HCT116 (cell line): ENCODE measurements at regions not wholly inside any gene's neighbourhood (a gene's known extent, or its start where the extent isn't known, plus 50 kb on each side); places are given as distances from the start of the nearest gene placed in this dataset.

Experiments
- CEBPB ChIP-seq: IDR thresholded peaks from 2 replicates; pipeline ENCODE4 v1.6.1; 2012; ENCODE audit warnings: low read depth
- EZH2phosphoT487 ChIP-seq: fragments of 200-600 bp; IDR thresholded peaks from 2 replicates; pipeline ENCODE4 v1.6.1; 2018; ENCODE audit warnings: antibody characterized with exemption, borderline replicate concordance
- JUND ChIP-seq: IDR thresholded peaks from 2 replicates; pipeline ENCODE4 v1.6.1; 2012
- POLR2A ChIP-seq: IDR thresholded peaks from 2 replicates; pipeline ENCODE4 v1.7.0; 2011; ENCODE audit warnings: borderline replicate concordance; ENCODE audit not compliant: insufficient read depth, insufficient read length; ENCODE audit errors: extremely low read depth
- POLR2AphosphoS5 ChIP-seq: IDR thresholded peaks from 2 replicates; pipeline ENCODE4 v1.6.1; 2011; ENCODE audit warnings: mild to moderate bottlenecking, low read depth, low read length, moderate library complexity
- SIN3A ChIP-seq: IDR thresholded peaks from 2 replicates; pipeline ENCODE4 v1.6.1; 2012; ENCODE audit warnings: low read depth
- TF ChIP-seq, protein P1 (sequence below): IDR thresholded peaks from 2 replicates; pipeline ENCODE4 v1.6.1; 2012
- TF ChIP-seq, protein P2 (sequence below), 3 experiments: fragments of 200-600 bp in 1 of 3; sonication (generic) in 1 of 3; IDR thresholded peaks in 2 of 3; conservative IDR thresholded peaks in 1 of 3; 2 replicates each; pipeline ENCODE4 v1.5.1; 2012 to 2017; ENCODE audit warnings: low read depth in 2 of 3, low read length in 2 of 3, antibody characterized with exemption in 1 of 3, borderline replicate concordance in 1 of 3, control low read depth in 1 of 3, mild to moderate bottlenecking in 1 of 3, mixed read lengths in 1 of 3, mixed run types in 1 of 3, moderate library complexity in 1 of 3; ENCODE audit not compliant: insufficient read depth in 1 of 3
- TF ChIP-seq, protein P3 (sequence below): IDR thresholded peaks from 2 replicates; pipeline ENCODE4 v1.6.1; 2012; ENCODE audit warnings: low read depth

DNA sequence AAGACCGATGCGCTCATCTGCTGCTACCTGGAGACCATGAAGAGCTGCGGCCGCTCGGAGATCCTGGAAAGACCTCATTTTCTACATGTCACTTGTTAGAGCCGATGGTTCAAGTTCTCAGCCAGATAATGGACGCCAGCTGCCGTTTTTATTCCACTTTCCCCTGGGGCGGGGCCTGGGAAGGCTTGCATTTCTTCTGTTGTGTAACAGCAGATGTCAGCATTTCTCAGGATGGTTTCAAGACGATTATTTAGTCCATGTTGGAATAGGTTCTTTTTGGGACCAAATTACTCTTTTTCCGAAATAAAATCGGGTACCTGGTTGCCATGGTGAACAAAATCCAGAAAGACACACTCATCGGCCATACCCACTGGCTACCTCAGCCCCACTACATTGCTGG, 1418.3 kb downstream of the CDH11 start:
- TF ChIP-seq, protein P1, sequence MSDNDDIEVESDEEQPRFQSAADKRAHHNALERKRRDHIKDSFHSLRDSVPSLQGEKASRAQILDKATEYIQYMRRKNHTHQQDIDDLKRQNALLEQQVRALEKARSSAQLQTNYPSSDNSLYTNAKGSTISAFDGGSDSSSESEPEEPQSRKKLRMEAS: no peak
- TF ChIP-seq, protein P2, sequence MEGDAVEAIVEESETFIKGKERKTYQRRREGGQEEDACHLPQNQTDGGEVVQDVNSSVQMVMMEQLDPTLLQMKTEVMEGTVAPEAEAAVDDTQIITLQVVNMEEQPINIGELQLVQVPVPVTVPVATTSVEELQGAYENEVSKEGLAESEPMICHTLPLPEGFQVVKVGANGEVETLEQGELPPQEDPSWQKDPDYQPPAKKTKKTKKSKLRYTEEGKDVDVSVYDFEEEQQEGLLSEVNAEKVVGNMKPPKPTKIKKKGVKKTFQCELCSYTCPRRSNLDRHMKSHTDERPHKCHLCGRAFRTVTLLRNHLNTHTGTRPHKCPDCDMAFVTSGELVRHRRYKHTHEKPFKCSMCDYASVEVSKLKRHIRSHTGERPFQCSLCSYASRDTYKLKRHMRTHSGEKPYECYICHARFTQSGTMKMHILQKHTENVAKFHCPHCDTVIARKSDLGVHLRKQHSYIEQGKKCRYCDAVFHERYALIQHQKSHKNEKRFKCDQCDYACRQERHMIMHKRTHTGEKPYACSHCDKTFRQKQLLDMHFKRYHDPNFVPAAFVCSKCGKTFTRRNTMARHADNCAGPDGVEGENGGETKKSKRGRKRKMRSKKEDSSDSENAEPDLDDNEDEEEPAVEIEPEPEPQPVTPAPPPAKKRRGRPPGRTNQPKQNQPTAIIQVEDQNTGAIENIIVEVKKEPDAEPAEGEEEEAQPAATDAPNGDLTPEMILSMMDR (IDR thresholded peaks at IDR 0.05 in 2 of 3, conservative IDR thresholded peaks at IDR 0.05 in 1 of 3; ENCODE audit: borderline replicate concordance in 1 of 3, insufficient read depth in 1 of 3, low read depth in 2 of 3, low read length in 2 of 3): no peak
- TF ChIP-seq POLR2AphosphoS5: no peak
- TF ChIP-seq SIN3A: no peak
- TF ChIP-seq POLR2A: no peak
- no peak for TF ChIP-seq CEBPB
- no peak for TF ChIP-seq EZH2phosphoT487
- TF ChIP-seq JUND: no peak
- TF ChIP-seq, protein P3, sequence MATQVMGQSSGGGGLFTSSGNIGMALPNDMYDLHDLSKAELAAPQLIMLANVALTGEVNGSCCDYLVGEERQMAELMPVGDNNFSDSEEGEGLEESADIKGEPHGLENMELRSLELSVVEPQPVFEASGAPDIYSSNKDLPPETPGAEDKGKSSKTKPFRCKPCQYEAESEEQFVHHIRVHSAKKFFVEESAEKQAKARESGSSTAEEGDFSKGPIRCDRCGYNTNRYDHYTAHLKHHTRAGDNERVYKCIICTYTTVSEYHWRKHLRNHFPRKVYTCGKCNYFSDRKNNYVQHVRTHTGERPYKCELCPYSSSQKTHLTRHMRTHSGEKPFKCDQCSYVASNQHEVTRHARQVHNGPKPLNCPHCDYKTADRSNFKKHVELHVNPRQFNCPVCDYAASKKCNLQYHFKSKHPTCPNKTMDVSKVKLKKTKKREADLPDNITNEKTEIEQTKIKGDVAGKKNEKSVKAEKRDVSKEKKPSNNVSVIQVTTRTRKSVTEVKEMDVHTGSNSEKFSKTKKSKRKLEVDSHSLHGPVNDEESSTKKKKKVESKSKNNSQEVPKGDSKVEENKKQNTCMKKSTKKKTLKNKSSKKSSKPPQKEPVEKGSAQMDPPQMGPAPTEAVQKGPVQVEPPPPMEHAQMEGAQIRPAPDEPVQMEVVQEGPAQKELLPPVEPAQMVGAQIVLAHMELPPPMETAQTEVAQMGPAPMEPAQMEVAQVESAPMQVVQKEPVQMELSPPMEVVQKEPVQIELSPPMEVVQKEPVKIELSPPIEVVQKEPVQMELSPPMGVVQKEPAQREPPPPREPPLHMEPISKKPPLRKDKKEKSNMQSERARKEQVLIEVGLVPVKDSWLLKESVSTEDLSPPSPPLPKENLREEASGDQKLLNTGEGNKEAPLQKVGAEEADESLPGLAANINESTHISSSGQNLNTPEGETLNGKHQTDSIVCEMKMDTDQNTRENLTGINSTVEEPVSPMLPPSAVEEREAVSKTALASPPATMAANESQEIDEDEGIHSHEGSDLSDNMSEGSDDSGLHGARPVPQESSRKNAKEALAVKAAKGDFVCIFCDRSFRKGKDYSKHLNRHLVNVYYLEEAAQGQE: no peak
